Esophagus muscularis mucosa (tissue), 4 donors: ENCODE measurements at regions not wholly inside any gene's neighbourhood (a gene's known extent, or its start where the extent isn't known, plus 50 kb on each side); places are given as distances from the start of the nearest gene placed in this dataset.

Experiments
- EP300 ChIP-seq: sonication (generic); formaldehyde crosslinking; IDR thresholded peaks from one replicate; pipeline ENCODE4 v1.6.1; 2017; ENCODE audit warnings: antibody characterized with exemption
- POLR2A ChIP-seq: fragments of 450-650 bp; IDR thresholded peaks from one replicate; pipeline ENCODE4 v1.6.1; 2017; ENCODE audit warnings: antibody characterized with exemption, moderate library complexity, mild to moderate bottlenecking, low read depth
- POLR2AphosphoS5 ChIP-seq, 2 donors: sonication (generic); formaldehyde crosslinking; IDR thresholded peaks; one replicate each; pipeline ENCODE4 v1.6.1; 2017; ENCODE audit warnings: antibody characterized with exemption in 2 of 2
- TF ChIP-seq, protein P1 (sequence below), 3 experiments: fragments of 200-600 bp in 2 of 3; fragments of 450-650 bp in 1 of 3; sonication (generic) in 2 of 3; IDR thresholded peaks; one replicate each; pipeline ENCODE4 v1.5.1; 2017 to 2019; ENCODE audit warnings: antibody characterized with exemption in 3 of 3, mild to moderate bottlenecking in 2 of 3, moderate library complexity in 1 of 3

DNA sequence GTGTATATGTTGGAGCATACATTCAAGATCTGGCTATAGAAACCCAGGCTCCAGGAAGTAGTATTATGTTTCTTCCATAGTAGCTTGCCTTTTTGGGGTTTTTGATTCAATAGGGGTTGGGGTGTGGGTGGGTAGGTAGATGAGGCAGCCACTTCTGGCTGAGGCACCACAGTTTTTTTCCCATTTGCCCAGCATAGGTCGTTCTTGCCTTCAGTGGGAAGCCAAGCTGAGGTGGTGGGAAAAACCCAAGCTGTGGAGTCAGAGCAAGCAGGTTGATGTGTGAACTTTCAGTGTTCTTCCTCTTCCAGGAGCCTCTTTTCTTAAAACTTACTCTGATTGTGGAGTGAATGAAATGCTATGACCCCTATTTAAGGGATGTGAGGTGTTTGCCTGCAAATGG, 67.0 kb upstream of the RPS6KA3 start:
- TF ChIP-seq EP300: no peak
- TF ChIP-seq, protein P1, sequence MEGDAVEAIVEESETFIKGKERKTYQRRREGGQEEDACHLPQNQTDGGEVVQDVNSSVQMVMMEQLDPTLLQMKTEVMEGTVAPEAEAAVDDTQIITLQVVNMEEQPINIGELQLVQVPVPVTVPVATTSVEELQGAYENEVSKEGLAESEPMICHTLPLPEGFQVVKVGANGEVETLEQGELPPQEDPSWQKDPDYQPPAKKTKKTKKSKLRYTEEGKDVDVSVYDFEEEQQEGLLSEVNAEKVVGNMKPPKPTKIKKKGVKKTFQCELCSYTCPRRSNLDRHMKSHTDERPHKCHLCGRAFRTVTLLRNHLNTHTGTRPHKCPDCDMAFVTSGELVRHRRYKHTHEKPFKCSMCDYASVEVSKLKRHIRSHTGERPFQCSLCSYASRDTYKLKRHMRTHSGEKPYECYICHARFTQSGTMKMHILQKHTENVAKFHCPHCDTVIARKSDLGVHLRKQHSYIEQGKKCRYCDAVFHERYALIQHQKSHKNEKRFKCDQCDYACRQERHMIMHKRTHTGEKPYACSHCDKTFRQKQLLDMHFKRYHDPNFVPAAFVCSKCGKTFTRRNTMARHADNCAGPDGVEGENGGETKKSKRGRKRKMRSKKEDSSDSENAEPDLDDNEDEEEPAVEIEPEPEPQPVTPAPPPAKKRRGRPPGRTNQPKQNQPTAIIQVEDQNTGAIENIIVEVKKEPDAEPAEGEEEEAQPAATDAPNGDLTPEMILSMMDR (IDR thresholded peaks at IDR 0.05): no peak
- TF ChIP-seq POLR2A: no peak
- no peak for TF ChIP-seq POLR2AphosphoS5 (IDR thresholded peaks at IDR 0.05)
